Posterior cingulate gyrus (tissue), 11 donors: ENCODE measurements at regions not wholly inside any gene's neighbourhood (a gene's known extent, or its start where the extent isn't known, plus 50 kb on each side); places are given as distances from the start of the nearest gene placed in this dataset.
"Not testable (repeated sequence)": the region's sequence is repeated elsewhere in the genome, so short reads cannot be mapped to it uniquely, and the experiment has no call there.

Experiments used
- DNase-seq, 10 donors: peaks; one replicate each; pipeline versions ENCODE4 v3.0.0 to v3.0.0-alpha.2; 2020 to 2021; ENCODE audit warnings: mixed read lengths in 3 of 10
- intact Hi-C: fragments of 100-400 bp; cut with DNase I; formaldehyde crosslinking; loops from one replicate; pipeline ENCODE4 v1.15.1; 2023

DNA sequence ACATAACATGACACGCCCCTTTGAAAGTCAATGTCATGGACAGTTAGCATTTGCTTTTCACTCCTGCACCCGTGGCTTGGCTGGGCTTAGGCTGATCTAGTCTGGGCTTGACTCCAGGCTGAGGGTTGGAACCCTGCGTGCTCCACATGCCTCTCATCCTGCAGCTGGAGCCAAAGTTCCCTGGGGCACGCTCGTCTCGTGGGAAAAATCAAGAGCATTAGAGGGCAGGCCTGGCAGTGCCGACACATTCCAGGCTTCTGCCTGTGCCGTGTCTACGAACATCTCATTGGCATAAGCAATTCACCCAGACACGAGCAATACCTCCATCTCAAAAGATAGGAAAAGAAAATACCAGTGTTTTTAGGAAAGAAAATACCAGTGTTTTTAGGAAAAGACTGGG is 342.7 kb upstream of the SULF2 start:
- intact Hi-C loops, DNase-seq: not testable (repeated sequence)

DNA sequence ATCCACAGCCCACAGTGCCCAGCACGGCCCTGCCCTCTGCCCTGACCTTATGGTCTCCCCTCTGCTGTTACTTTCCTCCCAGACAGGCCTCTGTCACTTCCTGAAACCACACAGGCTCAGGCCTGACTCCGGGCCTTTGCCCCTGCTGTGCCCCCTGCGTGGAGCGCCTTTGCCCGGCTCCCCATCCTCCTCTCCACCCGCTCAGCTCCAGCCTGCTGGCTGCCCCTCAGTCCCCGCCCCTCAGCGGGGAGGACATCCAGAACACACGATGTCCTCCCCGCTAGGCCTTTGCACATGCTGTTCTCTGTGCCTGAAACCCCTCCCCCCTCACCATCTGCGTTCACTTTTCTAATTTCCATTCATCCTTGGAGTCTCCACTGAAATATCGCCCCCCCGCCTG is 341.9 kb upstream of the SULF2 start:
- DNase-seq, intact Hi-C loops: not testable (repeated sequence)

DNA sequence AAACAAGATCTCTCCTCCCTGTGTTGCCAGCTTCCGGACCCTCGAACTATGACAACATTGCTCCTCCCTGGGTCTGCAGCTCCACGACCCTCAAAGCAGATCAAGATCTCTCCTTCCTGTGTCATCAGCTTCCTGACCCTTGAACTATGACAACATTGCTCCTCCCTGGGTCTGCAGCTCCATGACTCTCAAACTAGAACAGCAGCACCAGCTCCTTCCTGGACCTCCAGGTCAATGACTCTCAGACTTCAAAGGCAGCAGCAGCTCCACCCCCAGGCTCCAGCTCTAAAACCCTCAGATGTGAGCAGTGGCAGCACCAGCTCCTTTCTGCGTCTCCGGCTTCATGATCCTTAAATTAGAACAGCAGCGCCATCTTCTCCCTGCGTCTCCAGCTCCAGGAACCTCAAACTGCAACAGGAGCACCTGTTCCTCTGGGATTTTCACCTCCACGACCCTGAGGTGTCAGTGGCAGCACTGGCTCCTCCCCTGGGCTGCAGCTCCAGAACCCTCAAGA is 341.0 kb upstream of the SULF2 start:
- intact Hi-C loops = no loop called here
- DNase-seq = no peak

DNA sequence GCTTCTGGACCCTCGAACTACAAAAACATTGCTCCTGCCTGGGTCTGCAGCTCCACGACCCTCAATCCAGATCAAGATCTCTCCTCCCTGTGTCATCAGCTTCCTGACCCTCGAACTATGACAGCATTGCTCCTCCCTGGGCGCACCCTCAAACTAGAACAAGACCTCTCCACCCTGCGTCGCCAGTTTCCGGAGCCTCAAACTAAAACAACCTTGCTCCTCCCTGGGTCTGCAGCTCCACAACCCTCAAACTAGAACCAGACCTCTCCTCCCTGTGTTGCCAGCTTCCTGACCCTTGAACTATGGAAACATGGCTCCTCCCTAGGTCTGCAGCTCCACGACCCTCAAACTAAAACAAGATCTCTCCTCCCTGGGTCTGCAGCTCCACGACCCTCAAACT is 339.7 kb upstream of the SULF2 start:
- DNase-seq = no peak
- intact Hi-C loops = no loop called here

DNA sequence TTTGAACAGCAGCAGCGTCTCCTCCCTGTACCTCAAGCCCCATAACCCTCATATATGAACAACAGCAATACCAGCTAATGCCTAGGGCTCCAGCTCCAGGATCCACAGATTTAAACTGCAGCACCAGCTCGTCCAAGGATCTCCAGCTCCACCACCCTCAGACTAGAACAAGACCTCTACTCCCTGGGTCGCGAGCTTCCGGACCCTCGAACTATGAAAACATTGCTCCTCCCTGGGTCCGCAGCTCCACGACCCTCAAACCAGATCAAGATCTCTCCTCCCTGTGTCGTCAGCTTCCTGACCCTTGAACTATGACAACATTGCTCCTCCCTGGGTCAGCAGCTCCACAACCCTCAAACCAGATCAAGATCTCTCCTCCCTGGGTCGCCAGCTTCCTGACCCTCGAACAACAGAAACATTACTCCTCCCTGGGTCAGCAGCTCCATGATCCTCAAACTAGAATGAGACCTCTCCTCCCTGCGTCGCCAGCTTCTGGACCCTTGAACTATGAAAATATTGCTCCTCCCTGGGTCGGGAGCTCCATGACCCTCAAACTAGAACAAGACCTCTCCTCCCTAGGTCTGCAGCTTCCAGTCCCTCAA is 339.0 kb upstream of the SULF2 start:
- no peak for DNase-seq
- intact Hi-C loops = no loop called here

DNA sequence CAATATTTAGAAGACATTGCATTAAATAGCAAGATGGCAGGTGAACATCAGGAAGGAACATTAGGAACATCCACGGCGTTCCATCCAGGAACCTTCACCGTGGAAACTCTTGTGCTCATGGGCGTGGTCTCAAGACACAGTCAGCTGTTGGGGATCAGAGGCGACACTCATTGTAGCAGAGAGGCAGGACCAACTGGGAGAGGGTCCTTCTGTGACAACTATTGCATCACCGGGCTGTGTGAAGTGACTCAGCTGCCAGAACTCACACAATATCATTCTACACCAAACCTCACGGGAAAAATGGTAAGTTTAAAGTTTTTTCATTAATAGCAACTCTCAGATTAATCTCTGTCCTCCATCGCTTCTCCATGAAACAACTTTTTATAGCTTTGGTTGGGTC is 334.8 kb upstream of the SULF2 start:
- no peak for DNase-seq
- intact Hi-C loops = no loop called here

DNA sequence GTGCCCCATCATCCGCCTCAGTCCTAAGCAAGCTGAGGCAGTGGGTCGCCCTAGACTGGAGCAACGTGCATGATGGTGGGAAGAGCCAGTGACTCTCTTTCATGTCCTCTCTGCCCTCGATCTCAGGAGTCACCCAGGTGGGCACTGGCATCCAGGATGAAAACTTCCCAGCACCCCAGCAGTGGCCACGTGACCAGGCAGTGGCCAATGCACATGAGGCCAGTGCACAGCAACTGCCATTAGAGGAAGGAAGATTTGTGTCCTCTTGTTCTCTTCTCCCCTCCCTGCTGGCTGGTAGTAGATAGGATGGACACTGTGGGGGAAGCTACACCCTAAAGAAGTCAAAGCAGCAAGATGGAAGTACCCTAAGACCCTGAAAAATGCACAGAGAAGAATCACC is 334.1 kb upstream of the SULF2 start:
- DNase-seq, intact Hi-C loops: not testable (repeated sequence)

DNA sequence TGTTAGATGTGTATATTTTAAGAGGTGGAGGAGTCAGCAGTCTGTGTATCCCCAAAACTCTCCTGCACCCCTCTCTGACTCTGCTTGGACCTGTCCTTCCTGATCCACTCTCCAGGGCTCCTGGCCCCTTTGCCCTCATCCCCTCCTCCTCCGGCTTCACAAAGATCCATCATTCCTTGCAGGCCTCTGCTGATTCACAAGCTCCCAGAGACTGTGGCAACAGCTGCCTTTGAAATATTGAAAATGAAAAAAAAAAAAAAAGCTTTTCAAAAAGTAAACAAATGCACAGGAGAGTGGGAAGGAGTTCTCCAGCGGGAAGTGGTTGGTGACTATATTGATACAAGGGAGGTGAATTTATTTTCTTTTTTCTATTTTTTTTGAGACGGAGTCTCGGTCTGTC is 330.2 kb upstream of the SULF2 start:
- DNase-seq = peak in 1 of 10 donors; percentile 14
- intact Hi-C loops = no loop called here

DNA sequence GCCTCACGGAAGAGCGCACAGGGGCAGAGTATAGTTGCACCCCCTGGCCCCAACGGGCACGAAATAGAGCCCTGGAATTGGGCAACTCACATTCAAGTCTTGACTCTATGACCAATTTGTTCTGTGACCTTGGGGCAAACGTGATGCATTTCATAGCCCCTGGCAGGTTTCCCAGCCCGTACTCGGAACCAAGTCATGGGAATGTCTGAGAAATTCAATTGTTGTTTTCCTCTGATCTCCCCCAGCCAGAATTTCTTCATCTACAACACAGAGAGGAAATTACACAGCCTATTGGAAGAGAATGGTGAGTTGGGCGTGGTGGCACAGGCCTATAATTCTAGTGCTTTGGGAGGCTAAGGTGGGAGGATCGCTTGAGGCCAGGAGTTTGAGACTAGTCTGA is 322.3 kb upstream of the SULF2 start:
- peak in 1 of 10 donors; percentile 55 for DNase-seq

DNA sequence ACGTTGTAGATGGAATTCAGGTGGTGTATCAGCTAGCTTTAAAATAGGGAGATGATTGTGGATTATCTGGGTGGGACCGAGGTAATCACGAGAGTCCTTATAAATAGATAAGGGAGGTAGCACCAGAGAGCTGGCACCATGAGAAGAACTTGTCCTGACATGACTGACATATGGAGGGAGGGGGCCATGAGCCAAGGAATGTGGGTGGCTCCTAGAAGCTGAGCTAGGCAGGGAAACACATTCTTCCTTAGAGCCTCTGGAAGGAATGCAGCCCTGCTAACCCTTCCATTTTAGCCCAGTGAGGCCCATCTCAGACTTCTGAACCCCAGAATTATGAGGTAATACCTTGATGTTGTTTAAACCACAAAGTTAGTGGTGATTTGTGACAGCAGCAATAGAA is 321.1 kb upstream of the SULF2 start:
- intact Hi-C loops = no loop called here
- peak in 1 of 10 donors; percentile 20 for DNase-seq

More for the DNA sequence above, 322.3 kb upstream of the SULF2 start:
- intact Hi-C loops = no loop called here

DNA sequence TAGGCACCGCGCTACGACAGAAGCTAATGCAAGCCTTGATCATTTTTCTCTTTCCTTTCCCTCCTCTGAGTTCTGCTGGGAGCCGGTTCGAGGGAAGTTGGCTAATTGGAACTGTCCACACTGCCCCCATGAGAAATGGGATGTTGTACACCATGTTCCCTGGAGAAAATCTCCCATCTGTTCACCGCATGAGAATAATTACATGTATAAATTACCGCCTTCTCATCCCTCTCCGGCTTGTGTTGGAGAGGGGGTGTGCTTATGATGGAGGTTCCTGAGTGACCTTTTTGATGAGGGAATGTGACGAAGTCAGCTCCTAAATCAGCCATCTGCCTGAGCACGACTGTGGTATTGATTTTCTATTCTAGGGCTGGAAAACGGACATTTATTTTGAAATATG is 320.2 kb upstream of the SULF2 start:
- DNase-seq = peak in 1 of 10 donors; percentile 46
- intact Hi-C loops = no loop called here

DNA sequence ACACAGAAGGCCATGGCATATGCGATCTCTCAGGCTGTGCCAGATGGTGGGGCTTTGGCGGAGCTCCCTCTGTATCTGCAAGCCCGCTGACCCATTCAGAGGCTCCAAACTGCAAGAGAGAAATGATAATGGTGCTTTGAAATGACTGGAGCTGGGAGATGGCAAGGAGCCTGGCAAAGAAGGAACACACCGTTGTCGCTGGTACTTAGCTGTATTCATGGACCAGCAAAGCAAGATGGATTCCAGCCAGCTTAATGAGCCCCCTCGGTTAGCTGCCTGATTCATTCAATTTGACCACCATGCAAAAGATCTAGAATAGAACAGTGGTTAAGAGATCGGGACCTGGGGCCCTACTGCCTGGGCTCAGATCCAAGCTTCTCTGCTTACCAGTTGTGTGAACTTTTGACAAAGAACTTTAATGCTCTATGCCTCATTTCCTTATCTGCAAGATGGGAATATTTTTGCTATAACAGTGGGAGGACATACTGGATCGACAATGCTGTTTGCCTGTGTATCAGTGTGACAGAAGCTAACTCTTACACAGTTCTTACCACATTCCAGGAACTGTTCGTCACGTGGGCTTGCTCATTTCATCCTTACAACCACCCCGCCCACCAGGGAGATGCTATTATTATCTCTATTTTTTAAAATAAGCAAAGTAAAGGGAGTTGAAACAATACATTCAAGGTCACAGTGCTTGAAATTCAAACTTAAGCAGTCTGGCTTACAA is 317.8 kb upstream of the SULF2 start:
- DNase-seq = no peak

DNA sequence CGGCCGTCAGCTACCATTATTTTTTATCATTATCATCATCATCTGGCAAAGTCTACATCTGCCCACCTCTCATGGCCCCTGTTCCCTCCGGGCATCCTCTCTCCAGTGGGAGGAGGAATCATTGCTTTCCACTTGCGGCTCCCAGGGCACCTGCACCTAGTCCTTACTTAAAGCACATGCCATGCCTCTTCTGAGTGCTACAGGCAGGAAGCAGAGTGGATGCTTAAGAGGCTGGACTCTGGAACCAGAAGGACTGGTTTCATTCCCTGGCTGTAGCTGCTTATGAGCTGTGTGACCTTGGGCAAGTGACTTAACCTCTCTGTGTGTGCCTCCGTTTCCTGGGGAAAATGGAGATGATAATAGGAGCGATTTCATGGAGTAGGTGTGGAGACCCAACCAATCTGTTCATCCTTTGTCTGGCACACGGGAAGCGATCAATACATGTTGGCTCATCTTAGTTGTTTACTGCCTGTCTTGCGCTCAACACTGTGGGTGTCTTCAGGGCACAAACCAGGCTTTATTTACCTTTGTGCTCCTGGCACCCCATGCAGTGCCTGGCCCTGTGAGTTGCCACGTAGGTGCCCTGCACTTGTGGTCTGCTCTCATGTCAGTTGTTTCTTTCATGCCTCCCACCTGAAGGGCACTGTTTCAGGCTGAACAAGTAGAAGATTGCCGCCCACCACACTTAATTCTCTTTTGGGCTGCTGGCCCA is 317.0 kb upstream of the SULF2 start:
- no peak for DNase-seq
- intact Hi-C loops = no loop called here

More for the DNA sequence above, 317.8 kb upstream of the SULF2 start:
- intact Hi-C loops = no loop called here

DNA sequence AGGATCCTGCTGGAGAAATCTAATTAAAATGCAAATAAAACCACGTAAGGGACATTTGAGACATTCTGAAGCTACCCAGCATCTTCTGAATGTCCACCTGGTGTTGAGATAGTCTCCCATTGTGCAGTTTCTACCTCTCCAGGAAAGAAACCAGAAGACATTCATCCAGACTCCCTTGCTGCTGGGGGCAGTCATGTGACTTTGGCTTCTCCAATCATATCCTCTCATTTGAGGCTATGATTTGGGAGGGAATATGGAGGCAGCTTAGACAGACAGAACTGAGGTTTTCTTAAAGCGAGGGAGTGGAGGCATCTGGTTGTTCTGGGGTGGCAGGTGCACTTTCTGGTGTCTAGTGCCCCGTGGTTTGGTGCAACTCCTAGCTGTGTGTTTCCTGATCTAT is 315.2 kb upstream of the SULF2 start:
- intact Hi-C loops = no loop called here
- DNase-seq = no peak

DNA sequence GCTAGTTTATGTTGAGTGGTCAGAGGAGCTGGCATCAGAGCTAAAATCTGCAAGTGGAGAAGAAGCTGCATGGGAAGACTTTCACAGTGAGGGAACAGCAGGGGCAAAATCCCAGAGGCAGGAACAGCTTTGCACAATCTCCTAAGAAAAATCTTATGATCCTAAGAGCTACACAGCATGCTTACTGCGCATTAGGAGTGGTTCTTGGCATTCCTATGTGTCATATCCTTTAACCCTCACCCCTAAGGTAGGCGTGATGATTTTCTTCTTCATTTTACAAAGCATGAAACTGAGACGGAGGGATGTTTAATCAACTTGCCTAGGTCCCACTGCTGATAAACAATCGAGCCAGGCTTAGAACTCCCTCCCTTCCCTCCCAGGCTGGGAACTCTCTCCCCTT is 313.6 kb upstream of the SULF2 start:
- DNase-seq = no peak
- intact Hi-C loops = no loop called here

DNA sequence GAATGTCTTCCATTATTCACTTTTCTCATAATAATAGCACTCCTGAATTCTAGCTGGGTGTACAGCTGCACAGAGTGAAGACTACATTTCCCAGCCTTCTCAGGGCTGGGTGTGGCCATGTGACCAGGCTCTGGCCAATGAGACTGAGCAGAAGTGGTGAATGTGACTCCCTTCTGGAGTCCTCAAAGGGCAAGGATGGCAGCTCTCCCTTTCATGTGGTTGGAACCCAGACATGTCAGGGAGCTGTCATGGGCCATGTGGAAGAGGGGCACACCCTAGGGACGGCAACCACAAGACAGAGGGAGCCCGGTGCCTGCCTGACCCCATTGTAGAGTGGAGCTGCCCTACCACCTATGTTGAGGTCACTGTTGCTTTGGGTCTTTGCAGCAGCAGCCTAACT is 312.8 kb upstream of the SULF2 start:
- intact Hi-C loops = no loop called here

DNA sequence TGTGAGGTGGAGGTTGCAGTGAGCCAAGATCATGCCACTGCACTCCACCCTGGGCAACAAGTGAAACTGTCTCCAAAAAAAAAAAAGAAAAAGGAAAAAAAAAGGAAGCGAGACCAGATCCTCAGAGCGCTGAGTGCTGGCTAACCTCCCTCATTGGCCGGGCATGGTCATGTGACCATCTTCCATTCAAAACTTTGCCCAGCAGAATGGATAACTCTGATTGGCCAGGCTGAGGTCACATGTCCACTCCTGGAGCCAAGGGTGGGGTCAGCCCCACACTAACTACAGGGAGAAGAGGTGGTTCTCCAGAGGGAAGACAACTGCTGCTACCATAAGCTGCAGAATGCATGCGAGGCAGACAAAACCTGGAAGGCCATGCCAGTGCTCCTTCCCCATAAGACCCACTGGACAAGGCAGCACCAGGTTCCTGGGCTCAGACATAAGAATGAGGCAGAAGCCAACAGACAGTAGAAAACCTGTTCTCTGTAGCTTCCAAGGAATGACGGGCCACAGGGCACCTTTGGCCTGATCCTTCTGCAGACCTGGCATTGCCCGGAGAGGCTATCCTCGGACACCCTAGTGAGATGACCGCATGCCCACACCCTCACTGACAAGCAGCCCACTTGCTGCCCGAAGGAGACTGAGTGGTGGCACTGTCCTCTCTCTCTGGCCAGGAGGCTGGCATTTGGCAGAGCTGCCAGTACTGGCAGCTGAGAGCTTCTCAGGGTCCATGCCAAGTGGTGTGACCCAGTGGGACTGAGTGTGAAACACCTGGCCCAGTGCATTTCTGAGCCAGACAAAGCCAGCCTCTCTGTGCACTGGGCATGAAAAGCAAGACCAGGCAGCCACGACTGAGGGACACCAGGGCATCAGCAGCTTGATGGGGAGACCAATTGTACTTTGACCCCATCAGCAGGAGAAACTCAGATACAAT is 311.9 kb upstream of the SULF2 start:
- peak in 1 of 10 donors; percentile 17 for DNase-seq
- intact Hi-C loops = no loop called here

More for the DNA sequence above, 312.8 kb upstream of the SULF2 start:
- DNase-seq = no peak

DNA sequence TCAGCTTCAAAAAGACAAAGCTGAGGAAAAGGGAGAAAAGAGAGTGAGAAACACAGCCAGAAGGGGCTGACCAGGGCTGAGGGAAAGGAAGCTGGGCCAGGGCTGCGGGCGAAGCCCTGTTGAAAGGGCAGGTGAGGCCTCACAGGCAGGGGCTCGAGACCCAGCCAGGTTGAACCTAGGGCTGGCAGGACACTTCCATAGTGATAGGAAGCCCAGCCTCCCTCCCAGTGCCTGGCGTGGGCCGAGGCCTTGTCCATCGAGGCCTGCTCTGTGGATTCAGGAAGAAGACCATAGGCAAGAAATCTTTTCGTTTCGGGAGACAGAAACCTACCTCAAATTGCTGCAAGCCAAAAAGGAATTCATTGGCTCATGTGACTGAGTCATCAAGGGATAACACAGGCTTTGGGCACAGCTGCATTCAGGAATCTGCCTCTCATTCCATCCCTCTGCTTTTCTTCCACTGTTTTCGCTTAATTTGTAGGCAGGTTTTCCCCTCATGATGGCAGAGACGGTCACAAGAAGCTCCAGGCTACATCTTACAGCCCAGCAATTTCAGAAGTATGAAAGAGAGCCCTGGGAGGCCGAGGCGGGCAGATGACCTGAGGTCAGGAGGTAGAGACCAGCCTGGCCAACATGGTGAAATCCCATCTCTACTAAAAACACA is 311.1 kb upstream of the SULF2 start:
- no peak for DNase-seq
- intact Hi-C loops = no loop called here

DNA sequence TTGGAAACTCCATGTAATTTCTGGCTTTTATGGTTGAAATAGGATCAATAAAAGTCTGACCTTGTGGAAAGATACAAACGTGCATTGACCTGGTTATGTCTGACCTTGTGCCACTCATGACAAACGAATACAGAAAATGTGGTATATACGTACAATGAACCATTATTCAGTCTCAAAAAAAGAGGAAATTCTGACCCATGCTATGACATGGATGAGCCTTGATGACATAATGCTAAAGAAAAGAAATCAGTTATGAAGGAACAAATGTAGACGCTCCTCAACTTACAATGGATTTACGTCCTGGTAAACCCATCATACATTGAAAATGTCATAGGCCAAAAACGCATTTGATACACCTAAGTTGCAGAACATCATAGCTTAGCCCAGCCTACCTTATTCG is 309.7 kb upstream of the SULF2 start:
- no peak for DNase-seq
- intact Hi-C loops = no loop called here

DNA sequence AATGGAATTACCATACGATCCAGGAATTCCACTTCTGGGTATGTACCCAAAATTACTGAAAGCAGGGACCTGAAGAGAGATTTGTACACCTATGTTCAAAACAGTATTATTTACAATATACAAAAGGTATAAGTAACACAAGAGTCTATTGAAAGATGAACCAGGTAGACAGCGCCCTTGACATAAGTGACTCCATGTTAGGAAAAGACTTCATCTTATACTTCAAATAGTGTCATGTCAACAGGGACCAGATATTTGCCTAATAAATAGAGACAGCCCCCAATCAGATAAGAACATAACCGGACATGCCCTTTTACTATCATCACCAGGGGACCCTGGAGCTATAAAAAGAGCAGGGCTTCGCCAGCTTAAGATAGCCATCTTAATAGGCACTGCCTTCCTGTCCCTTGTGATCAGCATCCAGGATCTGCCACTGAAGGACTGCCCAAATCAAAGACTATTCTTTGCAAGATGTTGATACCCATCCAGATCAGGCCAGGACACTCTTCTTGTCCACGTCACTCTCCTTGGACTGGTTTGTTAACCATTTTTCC is 309.0 kb upstream of the SULF2 start:
- intact Hi-C loops = no loop called here

More for the DNA sequence above, 309.0 kb upstream of the SULF2 start:
- DNase-seq = no peak
